ENCODE measurements at regions not wholly inside any gene's neighbourhood (a gene's known extent, or its start where the extent isn't known, plus 50 kb on each side); places are given as distances from the start of the nearest gene placed in this dataset.
"Not testable (repeated sequence)": the region's sequence is repeated elsewhere in the genome, so short reads cannot be mapped to it uniquely, and the experiment has no call there.

- intact Hi-C loops (cut with DNase I; ENCODE audit: low total_unique reads); H3K9me3 ChIP-seq; H3K36me3 ChIP-seq; H3K4me1 ChIP-seq; H3K4me3 ChIP-seq; H3K27me3 ChIP-seq; H3K27ac ChIP-seq; DNase-seq: not testable (repeated sequence)
Measured at GRCh38 chr6:75031102-75031501, 174.8 kb downstream of the COL12A1 start.

- Histone ChIP-seq H3K4me1 (no peaks in the 10 kb centered on the region), H3K9me3 (no peaks in the 10 kb centered on the region), H3K36me3 (no peaks in the 10 kb centered on the region), H3K4me3 (no peak overlapping the region), H3K27me3 (no peaks in the 10 kb centered on the region), H3K27ac (no peak overlapping the region)
- TF ChIP-seq CTCF (IDR thresholded peaks at IDR 0.05), result no peak
- TF ChIP-seq POLR2A (IDR thresholded peaks at IDR 0.05), result no peak
- no peak for DNase-seq
- intact Hi-C loops (cut with DNase I; ENCODE audit: low total_unique reads), result no loop called here
Measured at GRCh38 chr6:75029333-75029732, 176.5 kb downstream of the COL12A1 start.

- no peaks in the 10 kb centered on the region for H3K9me3 ChIP-seq
- H3K36me3 ChIP-seq, result no peaks in the 10 kb centered on the region
- no peak overlapping the region for H3K27ac ChIP-seq
- no peaks in the 10 kb centered on the region for H3K27me3 ChIP-seq
- DNase-seq, result no peak
- TF ChIP-seq CTCF (IDR thresholded peaks at IDR 0.05) (no peak), POLR2A (IDR thresholded peaks at IDR 0.05) (no peak)
- no peaks in the 10 kb centered on the region for H3K4me1 ChIP-seq
- intact Hi-C loops (cut with DNase I; ENCODE audit: low total_unique reads), result no loop called here
- no peak overlapping the region for H3K4me3 ChIP-seq
Measured at GRCh38 chr6:75025371-75025770, 180.5 kb downstream of the COL12A1 start.

- intact Hi-C loops (cut with DNase I; ENCODE audit: low total_unique reads), result no loop called here
- Histone ChIP-seq H3K4me3 (no peak overlapping the region), H3K36me3 (no peaks in the 10 kb centered on the region), H3K4me1 (no peaks in the 10 kb centered on the region), H3K27me3 (no peaks in the 10 kb centered on the region), H3K27ac (no peak overlapping the region), H3K9me3 (no peaks in the 10 kb centered on the region)
- TF ChIP-seq CTCF (IDR thresholded peaks at IDR 0.05), result no peak
- TF ChIP-seq POLR2A (IDR thresholded peaks at IDR 0.05), result no peak
- no peak for DNase-seq
Measured at GRCh38 chr6:75024828-75025227, 181.0 kb downstream of the COL12A1 start.

GRCh38 chr6:75023634-75024033, 182.2 kb downstream of the COL12A1 start:
- no peak overlapping the region for H3K27ac ChIP-seq
- no peaks in the 10 kb centered on the region for H3K4me1 ChIP-seq
- no peaks in the 10 kb centered on the region for H3K36me3 ChIP-seq
- DNase-seq, result no peak
- intact Hi-C loops (cut with DNase I; ENCODE audit: low total_unique reads), result no loop called here
- no peak overlapping the region for H3K4me3 ChIP-seq
- no peaks in the 10 kb centered on the region for H3K27me3 ChIP-seq
- H3K9me3 ChIP-seq, result no peaks in the 10 kb centered on the region
- no peak for TF ChIP-seq CTCF (IDR thresholded peaks at IDR 0.05)
- no peak for TF ChIP-seq POLR2A (IDR thresholded peaks at IDR 0.05)

GRCh38 chr6:75020971-75021370, 184.9 kb downstream of the COL12A1 start:
- intact Hi-C loops (cut with DNase I; ENCODE audit: low total_unique reads), result no loop called here
- no peaks in the 10 kb centered on the region for H3K4me1 ChIP-seq
- H3K27ac ChIP-seq, result no peak overlapping the region
- no peak for DNase-seq
- no peak for TF ChIP-seq CTCF (IDR thresholded peaks at IDR 0.05)
- H3K4me3 ChIP-seq, result no peak overlapping the region
- H3K9me3 ChIP-seq, result no peaks in the 10 kb centered on the region
- H3K27me3 ChIP-seq, result no peaks in the 10 kb centered on the region
- no peaks in the 10 kb centered on the region for H3K36me3 ChIP-seq

Data from uterus (tissue), 3 donors.